NCI-H1436 treated with DMSO at 0.1 percent for 48 hours (cell line): ENCODE measurements at regions not wholly inside any gene's neighbourhood (a gene's known extent, or its start where the extent isn't known, plus 50 kb on each side); places are given as distances from the start of the nearest gene placed in this dataset.
"Not testable (repeated sequence)": the region's sequence is repeated elsewhere in the genome, so short reads cannot be mapped to it uniquely, and the experiment has no call there.

Experiments used
- DNase-seq: peaks from one replicate; lab custom pipeline; 2025; lab: John Stamatoyannopoulos, UW

DNA sequence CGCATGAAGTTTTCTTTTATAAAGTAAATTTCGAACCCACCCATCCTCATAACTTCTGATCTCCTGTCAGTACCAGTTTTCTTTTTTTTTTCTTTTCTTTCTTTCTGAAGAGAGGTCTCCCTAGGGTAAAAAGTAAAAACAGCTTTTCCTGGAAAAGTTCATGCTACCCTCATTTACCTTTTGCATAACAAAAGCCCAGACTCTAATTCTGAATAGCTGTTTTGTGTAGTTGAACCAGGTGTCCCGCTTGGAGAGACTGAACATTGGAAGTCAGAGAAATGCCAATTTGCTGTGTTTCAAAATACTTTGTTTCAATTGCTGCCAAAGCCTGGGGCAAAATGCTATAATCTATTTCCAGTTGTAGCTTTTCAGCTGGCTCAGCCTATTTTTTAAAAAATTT lies 113.7 kb upstream of the RUNX1 start:
- DNase-seq, result no peak

DNA sequence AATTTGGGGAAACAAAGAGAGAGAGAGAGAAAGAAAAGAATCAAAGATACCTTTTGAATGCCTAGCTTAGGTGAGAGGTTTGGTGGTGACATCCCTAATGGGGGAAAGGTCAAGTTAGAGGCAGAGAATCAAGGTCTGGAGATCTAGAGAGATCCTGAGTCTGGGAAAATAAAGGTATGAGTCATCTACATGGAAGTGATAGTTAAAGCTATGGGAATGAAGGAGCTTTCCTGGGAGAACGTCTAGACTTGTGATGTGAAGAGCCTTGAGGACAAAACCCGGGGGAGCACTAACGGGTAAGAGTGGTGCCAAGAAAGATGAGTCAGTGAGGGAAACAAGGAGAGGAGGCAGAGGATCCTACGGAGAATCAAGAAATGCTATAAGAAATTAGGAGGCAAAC lies 110.8 kb upstream of the RUNX1 start:
- DNase-seq, result no peak

DNA sequence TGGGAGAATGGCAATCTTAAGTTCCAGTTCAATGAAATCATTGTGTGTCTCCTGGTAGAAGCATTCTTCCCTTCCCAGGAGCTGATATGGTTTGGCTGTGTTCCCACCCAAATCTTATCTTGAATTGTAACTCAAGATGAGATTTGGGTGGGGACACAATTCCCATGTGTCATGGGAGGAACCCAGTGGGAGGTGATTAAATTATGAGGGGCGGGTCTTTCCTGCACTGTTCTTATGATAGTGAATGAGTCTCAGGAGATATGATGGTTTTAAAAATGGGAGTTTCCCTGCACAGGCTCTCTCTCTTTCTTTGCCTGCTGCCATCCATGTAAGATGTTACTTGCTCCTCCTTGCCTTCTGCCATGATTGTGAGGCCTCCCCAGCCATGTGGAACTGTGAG lies 108.3 kb upstream of the RUNX1 start:
- not testable (repeated sequence) for DNase-seq

DNA sequence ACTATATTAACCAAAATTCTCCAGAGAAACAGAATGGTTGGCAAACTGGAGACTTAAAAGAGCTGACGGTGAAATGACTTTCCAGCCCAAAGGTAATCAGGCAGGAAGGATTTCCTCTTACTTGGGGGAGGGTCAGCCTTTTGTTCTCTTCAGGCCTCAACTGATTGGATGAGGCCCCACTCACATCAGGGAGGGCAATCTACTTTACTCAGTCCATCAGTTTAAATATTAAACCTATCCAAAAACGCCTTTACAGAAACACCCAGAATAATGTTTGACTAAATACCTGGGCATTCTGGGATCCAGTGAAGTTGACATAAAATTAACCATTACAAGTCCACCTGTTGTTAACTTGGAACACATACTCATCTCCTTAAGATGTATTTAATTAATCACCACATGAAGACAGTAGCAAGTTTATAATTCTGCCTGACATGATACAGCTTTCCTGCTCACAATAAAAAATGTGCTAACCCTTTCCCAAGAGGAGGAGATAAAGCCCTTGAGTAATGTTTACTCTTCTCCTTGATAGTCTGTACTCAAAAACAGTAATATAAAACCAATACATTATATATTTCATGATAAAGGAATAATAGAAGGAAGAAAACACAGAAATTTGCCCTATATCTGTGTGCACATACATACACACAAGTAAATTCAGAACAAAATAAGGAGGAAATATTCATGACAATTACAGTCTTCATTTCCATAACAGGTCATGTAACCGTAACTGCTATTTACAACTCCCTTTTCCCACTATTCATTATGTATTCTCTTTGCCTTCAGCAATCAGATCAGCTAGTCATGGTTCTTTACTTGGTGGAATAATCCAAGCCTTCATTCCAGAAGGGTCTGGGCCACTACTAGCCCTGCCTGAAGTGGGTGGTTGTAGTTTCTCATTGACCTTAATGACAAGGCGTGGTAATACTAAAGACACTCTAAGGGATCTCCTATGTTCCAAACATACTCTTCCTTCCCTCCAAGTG lies 107.5 kb upstream of the RUNX1 start:
- DNase-seq, result no peak

DNA sequence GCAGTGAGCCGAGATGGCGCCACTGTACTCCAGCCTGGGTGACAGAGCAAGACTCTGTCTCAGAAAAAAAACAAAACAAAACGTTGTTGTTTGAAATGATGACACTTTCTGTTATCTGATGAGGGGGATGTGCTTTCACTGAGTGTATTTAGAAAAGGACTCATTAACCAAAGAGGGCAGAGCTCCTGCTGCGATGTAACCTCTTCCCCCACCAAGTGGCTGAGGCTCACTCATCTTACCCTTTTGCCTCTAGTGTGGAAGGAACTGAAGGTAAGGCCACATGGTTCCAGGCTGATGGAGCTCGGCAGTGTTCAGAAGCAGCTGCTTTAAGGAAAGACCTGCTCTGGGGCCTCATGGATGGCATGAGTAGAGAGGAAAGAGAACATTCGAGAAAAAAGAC lies 105.7 kb upstream of the RUNX1 start:
- no peak for DNase-seq

DNA sequence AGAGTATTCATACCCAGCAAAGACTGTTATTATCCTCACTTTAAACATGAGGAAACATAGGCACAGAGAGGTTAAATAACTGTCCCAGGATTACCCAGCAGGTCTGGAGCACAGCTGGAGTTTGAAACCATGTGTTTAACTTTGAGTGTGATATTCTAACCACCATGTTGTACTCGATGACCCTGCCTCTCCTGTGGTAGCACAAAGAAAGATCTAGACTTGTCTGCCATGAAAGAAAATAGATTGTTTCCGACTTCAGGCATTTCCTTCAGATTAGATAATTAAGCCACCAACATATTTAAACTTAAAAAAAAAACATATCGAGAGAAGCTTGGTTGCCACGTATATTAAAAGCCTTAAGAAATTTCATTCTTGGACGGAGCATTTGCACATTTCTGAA lies 104.6 kb upstream of the RUNX1 start:
- no peak for DNase-seq

DNA sequence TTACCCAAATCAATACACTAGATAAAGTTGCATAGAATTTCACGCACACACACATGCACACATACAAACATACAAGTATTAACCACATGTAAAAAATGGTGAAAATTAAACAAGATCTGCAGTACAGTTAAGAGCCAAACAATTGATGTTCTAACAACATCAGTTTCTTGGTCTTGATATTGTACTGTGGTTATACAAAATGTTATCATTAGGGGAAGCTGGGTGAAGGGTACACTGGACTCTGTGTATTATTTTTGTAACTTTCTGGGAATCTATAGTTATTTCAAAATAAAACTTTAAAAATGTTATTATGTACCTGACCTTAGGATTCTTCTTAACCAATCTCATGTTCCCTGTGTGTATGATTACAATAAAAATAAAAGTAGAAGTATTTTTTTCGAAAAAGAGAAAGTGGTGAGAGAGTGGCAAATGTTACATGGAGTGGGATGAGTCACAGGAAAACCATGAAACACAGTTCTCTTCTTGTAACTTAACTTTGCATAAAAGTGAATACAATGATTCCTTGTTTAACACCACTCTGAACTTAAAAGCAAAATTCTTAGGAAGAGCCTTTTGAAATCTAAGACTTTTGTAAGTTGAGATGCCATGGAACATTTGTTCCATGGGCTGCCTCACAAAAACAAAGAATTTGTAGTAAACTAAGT lies 101.6 kb upstream of the RUNX1 start:
- no peak for DNase-seq

DNA sequence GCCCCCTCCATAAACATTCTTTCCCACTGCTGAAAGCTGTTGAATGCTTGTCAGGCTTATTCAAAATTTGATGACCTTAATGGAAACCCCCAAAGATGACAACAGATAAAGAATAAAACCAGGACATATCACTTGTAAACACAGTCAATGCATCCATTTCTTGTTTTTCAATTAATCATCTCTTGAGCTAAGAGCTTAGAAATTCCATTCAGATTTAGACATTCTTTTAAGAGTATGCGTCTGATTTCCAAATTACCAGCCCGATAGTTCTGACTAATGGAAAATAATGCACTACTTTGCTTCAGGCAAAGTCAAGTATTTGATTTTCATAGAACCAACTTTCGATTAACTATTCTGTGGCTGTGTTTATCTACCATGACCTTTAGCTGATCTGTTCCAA lies 100.6 kb upstream of the RUNX1 start:
- no peak for DNase-seq

DNA sequence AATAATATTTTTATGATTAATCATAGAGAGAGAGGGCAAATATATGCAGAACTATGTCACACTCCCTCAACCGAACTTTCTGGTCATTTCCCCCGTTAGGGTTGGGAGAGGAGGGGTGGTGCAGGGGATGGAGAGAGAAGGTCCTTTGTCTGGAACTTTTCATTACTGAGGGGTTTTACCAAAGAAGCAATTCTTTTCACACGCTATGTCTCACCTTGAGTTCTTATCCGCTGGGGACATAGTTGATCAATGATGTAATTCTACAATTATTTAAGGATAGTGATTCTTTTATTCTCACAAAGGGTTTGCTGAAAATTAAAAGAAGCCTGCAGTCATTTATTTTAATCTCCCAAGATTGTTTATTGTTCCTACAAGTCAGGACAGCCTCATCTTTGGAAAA lies 98.3 kb upstream of the RUNX1 start:
- DNase-seq, result no peak

DNA sequence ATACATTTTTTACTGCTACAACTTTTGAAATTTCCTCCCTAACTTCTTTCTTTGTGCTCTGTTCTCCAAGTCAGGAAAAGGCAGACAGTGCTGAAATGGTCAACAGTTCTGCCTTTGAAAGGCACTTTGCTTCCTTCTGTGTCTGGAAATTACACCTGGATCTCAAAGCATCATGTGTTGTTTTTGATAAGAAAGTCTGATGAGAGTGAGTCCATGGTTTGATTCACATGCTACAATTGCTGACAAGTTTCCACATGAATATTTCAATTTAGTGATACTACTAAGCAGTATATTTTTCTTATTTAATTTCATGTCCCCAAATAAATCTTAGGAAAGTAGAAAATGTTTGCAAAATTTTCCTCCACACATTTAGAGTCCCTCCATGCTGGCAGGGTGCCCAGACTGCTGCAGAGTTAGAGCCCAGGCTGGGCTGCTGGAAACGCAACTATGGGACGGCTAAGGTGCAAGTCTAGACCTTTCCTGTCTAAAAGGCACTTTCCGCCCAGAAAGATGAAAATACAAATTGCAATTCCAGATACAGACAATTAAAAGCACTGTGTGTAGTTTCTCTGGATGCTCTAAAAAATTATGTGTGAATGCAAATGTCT lies 96.6 kb upstream of the RUNX1 start:
- no peak for DNase-seq

DNA sequence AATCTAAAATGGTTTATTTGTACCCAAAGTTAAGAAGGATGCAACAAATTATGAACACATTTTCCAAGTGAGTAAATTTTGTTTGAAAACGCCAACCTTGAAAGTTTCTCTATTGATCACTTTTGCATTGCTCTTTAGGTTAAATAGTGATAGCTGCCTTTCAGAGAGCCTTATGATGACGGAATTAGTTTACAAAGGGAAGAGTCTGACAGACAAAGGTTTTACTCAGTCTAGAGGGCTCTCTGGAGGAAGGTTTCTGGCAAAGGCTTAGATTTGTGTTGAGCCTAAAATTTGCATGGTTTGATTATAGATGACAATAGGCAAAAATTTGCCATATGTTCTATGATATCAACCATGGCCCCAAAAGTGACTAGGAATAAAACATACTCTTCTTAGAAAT lies 95.9 kb upstream of the RUNX1 start:
- DNase-seq, result no peak

DNA sequence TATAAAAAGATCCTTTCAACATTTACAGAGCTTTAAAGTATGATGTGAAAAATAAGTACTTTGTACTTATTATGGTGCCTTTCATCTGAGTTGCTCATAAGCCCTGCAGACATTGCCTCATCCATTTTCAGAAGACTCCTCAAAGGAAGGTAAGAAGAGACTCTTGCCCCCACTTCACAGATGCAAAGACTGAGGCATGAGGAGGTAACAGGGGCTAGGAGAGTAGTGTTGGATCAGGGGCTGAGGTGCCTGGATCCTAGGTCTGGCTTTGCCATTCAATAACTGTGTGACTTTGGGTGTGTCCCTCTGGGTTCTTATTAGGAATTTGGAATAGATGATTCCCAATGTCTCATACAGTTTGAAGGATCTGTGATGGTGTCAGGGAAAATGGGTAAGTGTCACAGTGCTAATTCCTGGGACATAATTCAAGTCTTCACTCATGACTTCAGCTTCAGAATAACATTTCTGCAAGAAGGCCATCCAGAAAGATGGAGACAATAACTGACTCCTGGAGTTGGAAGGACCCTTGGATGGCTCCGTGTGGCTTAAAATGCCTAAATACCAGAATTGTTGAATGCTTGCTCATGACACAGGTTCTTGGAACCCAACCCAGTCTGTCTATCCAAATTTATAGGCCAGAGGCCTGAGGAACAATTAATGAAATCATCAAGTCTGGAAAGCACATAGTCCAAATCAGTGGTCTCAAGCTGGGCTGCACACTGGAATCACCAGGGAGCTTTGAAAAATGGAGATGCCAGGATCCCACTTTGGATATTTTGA lies 93.1 kb upstream of the RUNX1 start:
- no peak for DNase-seq

DNA sequence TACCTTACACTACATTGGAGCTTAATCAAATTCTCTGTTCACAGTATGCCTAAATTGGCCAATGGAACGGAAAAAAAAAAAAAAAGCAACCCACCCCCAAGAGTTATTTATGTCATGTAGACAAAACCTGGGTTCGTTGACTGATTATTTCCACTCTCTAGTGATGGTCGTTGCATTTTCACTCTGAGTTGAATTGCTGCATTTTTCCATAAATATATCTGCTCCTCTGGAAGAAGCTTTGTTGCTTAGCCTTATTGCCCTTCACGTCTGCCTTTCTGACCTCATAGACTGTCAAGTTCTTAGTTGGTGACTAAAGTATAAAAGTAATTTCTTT lies 90.2 kb upstream of the RUNX1 start:
- DNase-seq, result no peak

DNA sequence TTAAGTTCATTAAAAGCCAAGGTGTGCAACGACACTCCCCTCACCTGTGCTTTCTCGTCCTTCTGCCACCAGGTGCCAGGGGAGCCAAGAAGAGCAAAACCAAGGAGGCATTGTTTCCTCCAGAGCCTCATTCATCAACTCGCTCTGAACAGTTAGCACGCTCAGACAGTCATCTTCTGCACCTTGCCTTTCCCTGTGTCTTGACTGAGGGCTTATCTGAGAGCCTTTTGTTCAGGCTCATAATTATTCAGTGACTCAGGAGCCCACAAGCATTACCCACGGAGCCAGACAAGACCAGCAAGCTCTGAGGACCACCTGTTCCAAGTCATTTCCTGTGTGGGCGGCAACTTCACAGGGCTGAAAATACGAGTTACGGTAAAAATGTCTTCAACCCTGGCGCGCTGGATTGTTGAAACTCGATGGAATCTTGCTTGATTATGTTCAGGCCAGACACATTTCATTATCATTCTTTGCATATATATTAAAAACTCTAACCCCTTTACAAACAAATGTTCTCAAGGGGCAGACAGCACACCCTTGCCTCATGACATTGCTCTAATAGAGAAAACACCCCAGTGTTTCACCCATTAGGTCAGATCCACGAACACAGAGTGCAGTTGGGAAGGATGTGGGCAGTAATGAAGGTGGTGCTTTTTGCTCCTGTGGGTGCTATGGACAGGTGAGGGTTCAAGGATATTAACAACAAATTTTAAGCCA lies 89.7 kb upstream of the RUNX1 start:
- peak; percentile 12 for DNase-seq

DNA sequence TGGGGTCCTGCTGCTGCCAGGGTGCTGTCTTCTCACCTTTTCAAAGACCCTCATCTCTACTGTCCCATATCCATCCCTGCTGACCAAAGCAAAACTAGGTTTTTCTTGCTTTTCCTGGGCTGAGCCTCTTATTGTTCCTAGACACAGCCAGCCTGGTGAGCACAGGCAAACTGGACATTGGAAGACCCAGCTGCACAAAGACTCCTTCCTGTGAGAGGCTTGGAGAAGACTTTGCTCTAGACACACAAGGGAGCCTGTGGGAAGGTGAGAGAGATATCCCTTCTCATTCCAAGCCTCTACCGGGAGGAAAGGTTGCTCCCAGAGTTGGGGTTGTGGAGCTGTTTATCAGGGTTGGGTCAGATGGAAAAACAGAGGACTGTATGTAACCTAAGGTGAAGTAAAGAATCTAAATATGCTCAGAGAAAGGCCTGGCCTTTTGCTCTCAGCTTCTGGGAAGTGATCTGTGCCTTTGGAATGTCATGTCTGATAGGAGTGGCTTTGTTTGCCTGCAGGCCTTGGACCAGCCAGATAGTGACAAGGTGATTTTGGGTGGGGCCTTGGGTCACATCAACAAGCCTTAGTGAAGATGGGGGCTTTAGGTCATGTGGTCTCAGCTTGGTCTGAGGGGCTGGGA lies 87.6 kb upstream of the RUNX1 start:
- DNase-seq, result no peak

DNA sequence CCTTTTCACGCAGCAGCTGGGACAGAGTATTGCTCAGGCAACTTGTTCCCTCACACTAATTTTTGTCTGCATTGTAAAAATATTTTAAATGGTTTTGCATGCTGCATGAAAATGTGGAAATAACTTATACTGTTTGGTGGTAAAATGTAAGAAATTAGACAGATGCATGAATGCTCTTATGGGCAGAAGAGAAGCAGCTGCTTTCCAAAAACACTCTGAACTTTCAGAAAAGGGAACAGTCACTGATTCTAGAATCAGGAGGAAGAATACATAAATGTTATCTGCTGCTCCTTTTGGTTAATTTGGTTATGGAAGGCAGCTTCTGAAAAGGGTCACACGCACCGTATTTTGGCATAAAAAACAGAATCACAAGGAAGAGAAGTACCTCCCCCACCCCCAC lies 87.0 kb upstream of the RUNX1 start:
- no peak for DNase-seq

DNA sequence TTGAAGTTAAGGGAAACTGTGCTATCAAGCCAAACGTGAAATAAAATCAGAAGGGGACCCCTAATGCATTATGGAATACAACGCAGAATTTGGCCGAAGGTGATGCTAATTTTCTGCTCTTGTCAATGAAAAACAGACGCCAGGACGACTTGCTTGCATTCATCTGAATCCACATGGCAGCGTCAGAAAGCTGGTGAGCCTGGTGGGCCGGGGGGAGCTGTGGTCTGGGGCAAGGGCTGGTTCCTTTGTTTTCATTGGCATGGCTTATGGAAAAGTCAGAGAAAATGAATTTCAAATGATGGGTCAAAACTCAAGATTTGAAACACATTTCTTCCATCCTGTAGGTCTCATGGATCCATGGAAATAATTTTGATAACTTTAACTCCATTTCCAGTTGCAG lies 86.4 kb upstream of the RUNX1 start:
- no peak for DNase-seq

DNA sequence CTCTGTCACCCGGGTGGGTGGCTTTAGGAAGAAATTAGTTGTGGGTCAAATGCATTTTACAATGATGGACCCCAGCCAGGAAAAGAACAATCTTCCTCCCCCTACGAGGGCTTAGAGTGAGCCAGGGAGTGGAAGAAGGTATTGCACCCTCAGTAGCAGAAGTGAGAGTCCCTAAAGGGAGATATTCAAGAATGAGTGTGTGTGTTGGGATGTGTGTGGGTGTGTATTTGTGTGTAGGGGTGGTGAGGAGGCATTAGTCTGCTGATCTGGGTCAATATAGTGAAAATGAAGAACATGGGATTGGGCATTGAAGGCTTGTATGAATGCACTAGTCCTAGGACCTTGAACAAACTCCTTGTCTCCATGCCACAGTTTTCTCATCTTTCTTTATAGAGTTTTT lies 85.2 kb upstream of the RUNX1 start:
- no peak for DNase-seq

DNA sequence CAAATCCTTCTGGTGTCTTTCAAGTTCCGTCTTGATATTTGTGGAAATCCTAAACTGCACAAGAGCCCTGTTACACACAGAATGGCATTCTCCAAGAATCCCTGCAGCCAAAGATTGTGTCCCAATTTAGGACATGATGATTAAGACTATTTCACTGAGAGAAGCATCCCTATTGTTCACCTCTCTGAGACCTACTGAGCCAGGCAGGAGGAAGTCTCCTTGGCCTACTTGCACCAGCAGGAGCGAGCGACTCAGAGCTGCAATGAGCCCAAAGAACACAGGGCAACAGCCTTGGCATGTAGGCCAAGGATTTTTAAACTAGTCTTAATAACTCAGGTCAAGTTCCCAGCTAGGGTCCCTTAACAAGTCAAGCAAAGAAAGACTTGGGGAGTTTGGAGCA lies 79.4 kb upstream of the RUNX1 start:
- no peak for DNase-seq

DNA sequence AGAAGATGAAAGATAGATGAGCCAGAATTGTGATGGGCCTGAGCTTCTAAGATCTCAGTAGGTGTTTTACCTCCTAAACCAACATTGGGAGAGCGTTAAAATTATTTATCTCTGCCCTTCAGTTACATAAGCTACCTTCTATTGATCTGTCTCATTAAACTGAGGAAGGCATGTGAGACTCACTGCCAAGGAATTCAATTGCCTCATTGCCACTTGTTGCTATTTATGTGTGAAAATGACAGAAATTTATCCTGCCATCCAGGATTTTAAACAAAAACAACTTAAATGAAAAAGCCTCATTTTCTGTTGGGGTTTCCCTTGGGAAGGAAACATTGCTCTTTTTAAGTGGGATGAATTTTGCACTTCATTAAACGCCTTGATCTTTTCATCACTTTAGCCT lies 78.7 kb upstream of the RUNX1 start:
- DNase-seq, result no peak

DNA sequence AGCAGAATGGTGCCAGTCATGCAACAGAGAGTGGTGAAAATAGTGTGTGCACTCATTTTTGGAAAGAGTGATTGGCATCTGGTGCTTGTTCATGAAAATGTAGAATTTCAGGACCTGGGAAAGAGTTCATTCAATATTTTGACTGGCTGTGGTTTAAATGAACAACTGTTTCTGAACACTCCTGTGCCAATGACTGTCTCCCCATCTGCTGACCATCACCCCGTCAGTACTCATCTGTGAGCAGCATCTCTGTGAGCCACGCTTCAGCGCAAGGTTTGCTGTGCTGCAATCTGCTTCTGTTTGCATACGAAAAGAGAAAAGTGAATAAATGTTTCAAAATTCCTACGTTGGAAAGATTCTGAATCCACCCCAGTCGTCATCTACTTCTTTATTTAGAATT lies 77.9 kb upstream of the RUNX1 start:
- DNase-seq, result no peak
